Lower leg skin (tissue), 4 donors: ENCODE measurements at regions not wholly inside any gene's neighbourhood (a gene's known extent, or its start where the extent isn't known, plus 50 kb on each side); places are given as distances from the start of the nearest gene placed in this dataset.
A peak's percentile ranks its signal among the peaks of the same experiment; 100 is the strongest.

Experiments used
- DNase-seq, 2 donors: peaks; one replicate each; pipeline ENCODE4 v3.0.0-alpha.2; 2019; ENCODE audit warnings: low spot score in 2 of 2
- H3K4me3 ChIP-seq: fragments of 200-600 bp; sonication (generic); 2 replicates; pipeline ENCODE4 v1.5.1; 2017; ENCODE audit warnings: mild to moderate bottlenecking, low read depth; ENCODE audit not compliant: poor library complexity, severe bottlenecking
- CTCF ChIP-seq, 3 donors: fragments of 450-650 bp; IDR thresholded peaks; one replicate each; pipeline ENCODE4 v1.5.1; 2016; ENCODE audit warnings: antibody characterized with exemption in 3 of 3, mild to moderate bottlenecking in 3 of 3, moderate library complexity in 2 of 3
- POLR2A ChIP-seq, 2 donors: fragments of 450-650 bp; IDR thresholded peaks; one replicate each; pipeline ENCODE4 v1.6.1; 2016 to 2017; ENCODE audit warnings: antibody characterized with exemption in 2 of 2, mild to moderate bottlenecking in 1 of 2, moderate library complexity in 1 of 2
- WGBS, 2 donors: methylation state at CpG; one replicate each; pipeline ENCODE4 v1.1.5; 2018; 5-methylcytosine and 5-hydroxymethylcytosine counted together
- intact Hi-C: fragments of 100-400 bp; cut with DNase I; formaldehyde crosslinking; loops from one replicate; pipeline ENCODE4 v1.15.0; 2023; ENCODE audit warnings: low total_unique reads

- intact Hi-C loops, result no loop called here
Measured at GRCh38 chr19:33903489-33903850, 106.8 kb downstream of the KCTD15 start.

GRCh38 chr19:33904681-33905080 lies 108.0 kb downstream of the KCTD15 start:
- H3K4me3 ChIP-seq, result no peak overlapping the region
- 47 to 58% methylated on average over 7 of the region's 7 CpGs for WGBS, 2 donors
- DNase-seq, result peak in 1 of 2 donors; percentile 21
- intact Hi-C loops, result no loop called here
- no peak for TF ChIP-seq CTCF (IDR thresholded peaks at IDR 0.05)
- TF ChIP-seq POLR2A (IDR thresholded peaks at IDR 0.05), result no peak

More at GRCh38 chr19:33903489-33903850, 106.8 kb downstream of the KCTD15 start:
- no peak overlapping the region for H3K4me3 ChIP-seq
- 69 to 84% methylated on average over 8 to 9 of the region's 9 CpGs for WGBS, 2 donors
- no peak for TF ChIP-seq CTCF (IDR thresholded peaks at IDR 0.05)
- no peak for DNase-seq

GRCh38 chr19:33905473-33905936 lies 108.8 kb downstream of the KCTD15 start:
- intact Hi-C loops, result no loop called here
- WGBS, 2 donors, result 5 to 6% methylated on average over 19 to 22 of the region's 26 CpGs
- no peak for TF ChIP-seq POLR2A (IDR thresholded peaks at IDR 0.05)
- TF ChIP-seq CTCF (IDR thresholded peaks at IDR 0.05), result no peak
- peak in 1 of 2 donors; percentile 17 for DNase-seq
- peak overlapping the region; percentile 12 for H3K4me3 ChIP-seq

- TF ChIP-seq POLR2A (IDR thresholded peaks at IDR 0.05), result no peak
- peak; percentile 75 to 92 for DNase-seq
- 0 to 2% methylated on average over 11 to 34 of the region's 60 CpGs for WGBS, 2 donors
- peak overlapping the region; percentile 12 for H3K4me3 ChIP-seq
- intact Hi-C loops, result no loop called here
Measured at GRCh38 chr19:33905937-33906577, 109.4 kb downstream of the KCTD15 start.

GRCh38 chr19:33906578-33907335 lies 110.1 kb downstream of the KCTD15 start:
- no peak overlapping the region for H3K4me3 ChIP-seq
- no peak for TF ChIP-seq POLR2A (IDR thresholded peaks at IDR 0.05)
- no peak for TF ChIP-seq CTCF (IDR thresholded peaks at IDR 0.05)
- 5 to 10% methylated on average over 32 to 34 of the region's 59 CpGs for WGBS, 2 donors
- DNase-seq, result no peak
- intact Hi-C loops, result no loop called here

- H3K4me3 ChIP-seq, result no peak overlapping the region
- 84 to 93% methylated on average over 7 of the region's 7 CpGs for WGBS, 2 donors
- intact Hi-C loops, result no loop called here
- no peak for DNase-seq
- no peak for TF ChIP-seq POLR2A (IDR thresholded peaks at IDR 0.05)
- no peak for TF ChIP-seq CTCF (IDR thresholded peaks at IDR 0.05)
Measured at GRCh38 chr19:33910922-33911321, 114.3 kb downstream of the KCTD15 start.
